Sigmoid colon (tissue), 3 donors: ENCODE measurements at regions not wholly inside any gene's neighbourhood (a gene's known extent, or its start where the extent isn't known, plus 50 kb on each side); places are given as distances from the start of the nearest gene placed in this dataset.

ENCODE experiments used
- CTCF ChIP-seq, 4 experiments: fragments of 450-650 bp in 3 of 4; fragments of 200-600 bp in 1 of 4; IDR thresholded peaks; one replicate each; pipeline ENCODE4 v1.5.1; 2016 to 2019; ENCODE audit warnings: antibody characterized with exemption in 4 of 4, mild to moderate bottlenecking in 3 of 4, moderate library complexity in 2 of 4
- POLR2A ChIP-seq, 2 donors: fragments of 450-650 bp; IDR thresholded peaks; one replicate each; pipeline ENCODE4 v1.6.1; 2016; ENCODE audit warnings: antibody characterized with exemption in 2 of 2, mild to moderate bottlenecking in 2 of 2, moderate library complexity in 2 of 2

DNA sequence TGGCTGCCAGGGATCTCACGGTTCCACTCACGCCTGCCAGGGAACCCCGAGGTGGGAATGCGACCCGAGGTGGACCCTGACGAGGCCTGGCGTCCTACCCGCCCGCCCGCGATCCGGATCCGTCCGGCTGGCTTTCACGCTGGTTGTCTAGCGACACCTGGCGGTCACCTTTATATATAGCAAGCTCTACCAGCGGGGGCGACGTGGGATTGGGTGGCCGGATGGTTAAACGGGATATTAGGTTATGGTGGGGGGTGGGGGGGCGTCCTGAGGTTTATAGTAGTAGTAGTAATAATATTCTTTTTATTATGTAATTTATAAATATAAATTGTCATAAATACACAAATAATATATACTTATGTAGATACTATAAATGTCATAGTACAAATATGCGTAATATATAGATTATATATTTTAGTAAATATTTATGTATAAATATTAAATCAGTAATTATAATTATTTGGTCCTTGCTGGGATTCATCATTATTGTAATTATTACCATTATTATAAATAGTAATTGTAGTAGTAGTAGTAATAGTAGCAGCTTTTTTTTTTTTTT is 136.9 kb downstream of the KCNJ12 start:
- peak; percentile 54 to 86 (median 68) for TF ChIP-seq CTCF (IDR thresholded peaks at IDR 0.05)
- no peak for TF ChIP-seq POLR2A (IDR thresholded peaks at IDR 0.05)
